OCI-LY7 (cell line): ENCODE measurements at regions not wholly inside any gene's neighbourhood (a gene's known extent, or its start where the extent isn't known, plus 50 kb on each side); places are given as distances from the start of the nearest gene placed in this dataset.

ENCODE experiments used
- CTCF ChIP-seq: fragments of 200-600 bp; sonication (generic); conservative IDR thresholded peaks from 2 replicates; pipeline ENCODE4 v1.5.1; 2014; ENCODE audit warnings: mild to moderate bottlenecking, antibody characterized with exemption, low read length, moderate library complexity, mixed read lengths
- EZH2phosphoT487 ChIP-seq: fragments of 200-600 bp; sonication (generic); IDR thresholded peaks from 2 replicates; pipeline ENCODE4 v1.6.1; 2018; ENCODE audit warnings: low read depth, borderline replicate concordance, mild to moderate bottlenecking, mixed run types, antibody characterized with exemption, low read length, moderate library complexity, mixed read lengths

- TF ChIP-seq EZH2phosphoT487 (no peak), CTCF (no peak)
Measured at GRCh38 chr2:76544901-76545300, 834.2 kb upstream of the GCFC2 start.
